Stimulated activated CD4-positive, alpha-beta T cell treated with anti-CD3 and anti-CD28 coated beads, Interleukin-2, amount 100 ng/mL, for 48 hours (primary cell): ENCODE measurements at regions not wholly inside any gene's neighbourhood (a gene's known extent, or its start where the extent isn't known, plus 50 kb on each side); places are given as distances from the start of the nearest gene placed in this dataset.

Experiments used
- DNase-seq, 2 donors: peaks; one replicate each; pipeline ENCODE4 v3.0.0-alpha.2; 2020

DNA sequence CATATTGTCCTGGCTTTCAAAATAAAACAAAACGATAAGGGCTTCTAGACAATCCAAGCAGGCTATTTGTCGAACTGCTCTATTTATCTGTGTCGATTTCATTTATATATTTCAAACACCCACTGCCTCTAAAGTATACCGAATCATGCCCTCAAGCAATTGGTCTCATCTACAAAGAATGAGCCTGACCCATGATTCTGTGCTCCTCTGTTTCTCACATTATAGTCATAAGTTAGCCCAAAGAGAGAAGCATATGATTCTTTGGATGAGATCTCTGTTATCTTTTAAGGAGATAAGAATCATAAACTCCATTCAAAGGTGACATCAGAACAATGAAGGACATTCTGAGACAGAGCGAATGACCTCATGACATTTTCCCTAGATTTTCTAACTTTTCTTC lies 191.1 kb downstream of the MAP2K6 start:
- no peak for DNase-seq

DNA sequence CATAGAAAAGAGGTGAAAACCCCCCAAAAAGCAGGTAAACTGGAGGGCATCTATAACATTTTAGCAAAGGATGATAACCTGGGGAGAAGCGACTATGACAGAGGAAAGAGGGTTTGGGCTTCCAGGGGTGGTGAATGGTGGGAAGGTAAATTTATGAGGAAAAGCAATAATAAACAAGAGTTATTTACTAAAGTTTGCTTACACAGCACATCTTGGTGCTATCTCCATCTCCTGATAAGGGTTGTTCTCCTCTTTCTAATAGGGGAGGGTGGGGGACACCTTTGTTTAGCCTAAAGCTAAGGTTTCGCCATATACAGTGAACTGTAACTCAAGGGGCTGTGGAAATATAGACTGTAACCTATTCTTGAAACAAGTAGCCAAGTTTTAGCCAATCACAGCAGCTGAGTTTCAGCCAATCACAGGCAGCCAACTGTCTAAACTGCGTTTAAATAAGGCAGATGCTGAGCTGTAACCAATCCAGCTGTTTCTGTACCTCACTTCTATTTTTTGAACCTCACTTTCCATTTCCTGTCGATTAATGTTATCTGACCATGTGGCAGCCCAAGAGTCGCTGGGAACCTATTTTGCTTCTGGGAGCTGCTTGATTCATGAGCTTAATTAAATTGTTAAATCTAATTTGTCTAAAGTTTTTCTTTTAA lies 191.8 kb downstream of the MAP2K6 start:
- no peak for DNase-seq

DNA sequence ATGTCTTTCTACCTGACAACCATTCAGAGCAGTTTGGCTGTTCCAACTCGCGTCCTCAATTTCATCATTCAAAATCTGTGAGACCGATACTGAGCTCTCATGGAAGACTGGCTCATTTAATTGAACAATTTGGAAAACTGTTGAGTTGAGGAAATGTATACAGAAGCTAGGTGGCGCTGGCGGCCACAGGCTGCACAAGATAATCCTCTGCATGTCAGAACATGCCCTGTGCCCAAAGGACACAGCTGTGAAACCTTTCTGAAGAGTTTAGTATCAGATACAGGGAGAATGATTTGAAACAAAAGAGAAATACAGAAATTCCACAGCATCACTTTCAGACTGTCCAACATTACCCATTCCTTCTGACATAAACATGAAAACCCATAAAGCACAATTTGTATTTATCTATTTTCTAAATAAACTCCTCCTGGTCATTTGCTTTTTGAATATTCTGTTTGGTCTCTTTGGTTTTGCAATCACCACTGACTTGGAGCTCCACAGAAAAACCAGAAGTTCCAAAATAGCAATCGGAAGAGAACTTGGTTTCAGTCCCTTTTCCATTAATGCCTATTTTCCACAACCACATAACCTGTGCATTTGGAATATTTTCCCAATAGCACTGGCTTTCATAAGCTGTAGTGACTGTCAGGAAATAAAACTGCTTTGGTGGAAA lies 192.8 kb downstream of the MAP2K6 start:
- peak; percentile 11 to 25 for DNase-seq

DNA sequence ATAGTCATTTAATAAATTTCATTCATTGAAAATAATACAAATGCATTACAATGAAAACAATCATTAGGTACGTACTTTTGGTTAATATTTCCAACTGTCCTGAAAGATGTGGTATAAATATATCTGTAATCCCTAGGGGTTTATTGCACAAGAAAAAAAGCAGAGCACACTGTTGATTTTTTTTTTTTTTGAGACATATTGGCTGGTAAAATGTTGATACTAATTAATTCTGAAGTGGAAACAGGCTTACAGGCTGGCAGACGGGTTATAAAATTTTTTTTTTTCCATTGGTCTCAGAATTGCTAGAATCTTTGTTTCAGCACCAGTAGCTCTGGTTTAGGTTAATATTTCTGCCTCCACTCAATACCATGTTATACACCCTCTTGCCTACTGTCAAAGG lies 193.6 kb downstream of the MAP2K6 start:
- no peak for DNase-seq

DNA sequence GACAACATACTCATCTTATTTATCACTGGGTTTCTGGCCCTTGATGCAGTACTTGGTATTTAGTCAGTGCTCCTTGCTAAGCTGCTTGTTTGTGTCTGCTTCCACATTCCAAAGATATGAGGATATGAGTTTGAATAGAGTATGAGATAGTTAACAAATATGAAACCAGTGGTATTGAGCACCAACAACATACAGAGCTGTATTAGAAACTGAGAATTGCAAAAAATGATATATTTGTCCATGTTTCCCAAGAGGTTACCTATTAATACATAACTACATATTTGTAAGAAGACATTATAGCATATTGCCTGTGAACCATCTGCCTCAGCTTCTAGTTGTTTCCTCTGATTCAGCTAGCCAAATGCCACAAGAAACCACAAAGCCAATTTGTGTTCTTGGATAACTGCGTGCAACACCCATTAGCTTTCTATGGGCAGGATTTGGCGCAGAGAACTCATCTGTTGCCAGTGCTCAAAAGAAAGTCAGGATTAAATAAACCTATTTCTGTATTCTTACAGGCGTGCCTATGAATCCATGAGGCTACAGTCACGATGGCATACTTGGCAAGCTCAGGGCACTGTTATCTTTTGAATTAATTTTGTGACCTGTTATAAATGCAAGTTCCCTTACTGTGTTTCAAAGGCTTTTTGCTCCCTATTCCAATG lies 194.4 kb downstream of the MAP2K6 start:
- DNase-seq = no peak

DNA sequence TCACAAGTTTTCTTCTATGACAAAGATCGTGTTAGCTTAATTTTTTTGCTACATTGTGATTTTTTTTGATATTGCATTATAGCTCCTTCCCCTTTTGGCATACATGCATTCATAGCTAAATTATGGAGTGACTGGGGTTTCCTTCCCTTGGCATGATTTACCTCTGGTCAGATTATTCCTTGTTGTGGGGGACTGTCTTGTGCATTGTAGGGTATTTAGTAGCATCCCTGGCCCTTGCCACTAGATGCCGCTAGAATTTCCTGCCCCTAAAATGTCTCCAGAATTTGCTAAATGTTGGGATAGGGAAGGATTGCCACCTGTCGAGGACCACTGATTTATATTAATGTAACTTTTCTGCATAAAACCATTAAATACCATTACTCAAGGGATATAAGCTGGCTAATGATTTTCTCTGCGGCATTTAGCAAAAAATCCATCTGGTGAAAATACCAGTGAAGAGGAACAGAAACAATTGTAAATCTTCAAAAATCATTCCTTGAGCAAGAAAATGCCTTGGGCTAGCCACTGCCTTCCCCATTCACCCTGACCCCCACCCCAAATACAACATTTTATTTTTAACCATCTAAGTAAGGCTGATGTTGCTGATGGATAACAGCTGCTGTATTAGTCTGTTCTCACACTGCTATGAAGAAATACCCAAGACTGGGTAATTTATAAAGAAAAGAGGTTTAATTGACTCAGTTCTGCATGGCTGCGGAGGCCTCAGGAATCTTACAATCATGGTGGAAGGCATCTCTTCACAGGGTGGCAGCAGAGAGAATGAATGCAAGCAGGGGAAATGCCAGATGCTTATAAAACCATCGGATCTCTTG lies 195.2 kb downstream of the MAP2K6 start:
- no peak for DNase-seq

DNA sequence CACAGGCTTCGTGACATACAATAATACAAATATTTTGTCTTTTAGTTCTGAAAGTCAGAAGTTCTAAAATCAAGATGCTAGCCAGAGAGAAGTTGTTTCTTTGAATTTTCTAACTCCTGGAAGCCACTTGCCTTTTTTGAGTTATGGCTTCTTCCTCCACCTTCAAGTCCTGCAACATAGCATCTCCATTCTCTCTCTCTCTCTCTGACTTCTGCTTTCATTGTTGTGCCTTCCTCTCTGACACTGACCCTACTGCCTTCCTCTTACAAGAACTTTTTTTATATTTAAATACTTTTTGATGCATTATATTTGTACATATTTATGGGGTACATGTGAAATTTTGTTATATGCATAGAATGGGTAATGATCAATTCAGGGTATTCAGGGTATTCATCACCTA lies 205.9 kb downstream of the MAP2K6 start:
- no peak for DNase-seq

DNA sequence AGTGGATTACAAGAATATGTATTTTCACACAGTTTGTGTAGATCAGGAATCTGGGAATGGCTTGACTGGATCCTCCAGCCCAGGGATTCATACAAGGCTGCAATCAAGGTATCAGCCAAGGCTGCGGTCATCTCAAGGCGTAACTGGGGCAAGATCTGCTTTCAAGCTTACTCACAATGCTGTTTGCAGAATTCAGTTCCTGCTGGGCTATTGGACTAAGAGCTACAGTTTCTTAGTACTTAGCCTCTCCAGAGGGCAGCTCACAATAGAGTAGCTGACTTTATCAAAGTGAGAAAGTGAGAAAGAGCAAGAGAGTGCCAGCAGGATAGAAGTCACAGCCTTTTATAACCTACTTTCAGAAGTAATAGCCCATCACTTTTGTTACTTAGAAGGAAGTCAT lies 211.0 kb downstream of the MAP2K6 start:
- DNase-seq = no peak

DNA sequence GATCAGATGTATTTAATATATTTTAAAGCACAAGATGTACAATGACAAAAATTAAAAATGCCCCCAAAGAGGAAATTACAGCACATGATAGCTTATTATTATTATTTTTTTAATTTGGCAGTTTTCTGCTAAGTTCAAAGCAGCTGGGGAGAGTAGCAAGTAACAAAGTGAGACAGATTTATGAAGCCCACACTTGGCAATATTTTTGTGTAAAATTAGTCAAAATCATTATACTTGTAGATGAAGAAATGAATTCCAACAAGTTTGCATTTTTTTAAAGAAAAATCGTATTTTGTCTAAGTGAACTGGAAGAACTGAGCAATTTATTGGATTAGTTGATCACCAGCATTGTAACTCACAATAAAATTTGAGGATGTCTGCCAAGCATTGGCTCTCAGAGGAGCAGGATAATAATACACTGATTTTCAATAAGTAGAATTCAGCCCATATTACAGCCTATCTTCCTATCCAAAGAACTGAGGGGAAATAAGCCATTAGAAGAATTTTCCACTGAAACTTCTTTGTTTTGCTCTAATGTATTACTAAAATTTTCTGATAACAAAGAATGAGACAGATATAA lies 215.6 kb downstream of the MAP2K6 start:
- no peak for DNase-seq

DNA sequence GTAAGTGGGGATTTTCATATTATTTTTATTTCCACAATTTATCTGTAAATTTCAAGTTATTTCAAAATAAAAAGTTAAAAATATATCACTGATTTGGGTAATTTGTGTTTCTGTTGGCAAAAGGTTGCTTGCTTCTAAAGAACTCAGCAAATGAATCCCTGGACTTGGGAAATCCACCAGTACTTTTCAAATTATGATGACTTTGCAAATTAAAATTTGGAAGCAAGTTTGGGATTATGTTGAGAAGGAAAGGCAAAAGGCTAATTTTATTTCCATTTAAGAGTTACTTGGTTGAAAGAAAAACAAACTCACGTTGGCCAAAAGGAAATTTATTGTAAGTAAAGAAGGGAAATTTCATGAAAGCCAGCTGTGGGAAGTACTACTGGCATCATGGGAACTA lies 220.3 kb downstream of the MAP2K6 start:
- no peak for DNase-seq

DNA sequence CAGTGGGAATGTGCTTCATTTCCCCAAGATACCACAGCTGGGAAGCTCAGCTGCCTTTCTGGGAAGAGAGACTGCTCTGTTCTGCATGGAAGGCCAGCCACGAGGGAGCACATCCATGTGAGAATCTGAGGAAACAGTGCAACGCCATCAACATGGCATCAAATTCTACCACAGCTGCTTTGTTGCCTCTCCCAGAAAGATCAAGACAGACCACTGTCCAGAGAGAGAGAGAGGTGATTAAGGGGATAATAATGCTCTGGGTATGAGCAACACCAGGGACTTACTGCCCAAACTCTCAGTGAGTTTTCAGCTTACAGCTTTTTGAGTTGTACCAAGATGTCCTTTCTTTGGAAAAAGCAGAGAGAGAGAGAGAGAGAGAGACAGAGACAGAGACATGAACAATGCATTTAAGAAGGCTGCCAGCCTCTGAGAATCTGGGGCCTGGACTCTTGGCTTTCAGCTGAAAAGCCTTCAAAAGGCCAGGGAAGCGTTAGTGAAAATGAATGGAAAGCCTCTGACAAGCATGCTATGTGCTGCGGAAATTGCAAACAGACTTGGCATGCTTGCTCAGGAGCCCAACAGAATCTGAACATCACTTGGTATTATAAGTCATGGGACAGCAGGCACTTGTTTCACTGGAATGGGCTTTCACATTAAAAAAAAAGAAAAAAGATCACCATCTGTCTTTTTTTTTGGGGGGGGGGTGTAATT lies 223.1 kb downstream of the MAP2K6 start:
- no peak for DNase-seq

DNA sequence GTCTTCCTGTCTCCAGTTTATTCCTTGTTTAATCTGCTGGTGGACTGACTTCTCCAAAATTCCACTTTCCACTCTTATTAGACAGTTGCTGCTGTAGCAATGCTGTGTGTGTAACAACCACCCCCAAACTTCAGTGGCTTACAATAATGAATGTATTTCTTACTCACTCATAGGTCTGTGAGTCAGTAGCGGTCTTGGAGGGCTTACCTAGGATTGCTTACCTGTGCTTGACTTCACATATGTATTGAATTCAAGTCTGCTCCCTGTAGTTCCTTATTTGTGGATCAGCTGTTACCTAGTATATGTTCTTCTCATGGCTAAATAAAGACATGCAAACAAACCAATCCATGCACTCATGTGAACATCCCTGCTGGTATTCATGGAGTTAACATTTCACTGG lies 224.6 kb downstream of the MAP2K6 start:
- DNase-seq = no peak

DNA sequence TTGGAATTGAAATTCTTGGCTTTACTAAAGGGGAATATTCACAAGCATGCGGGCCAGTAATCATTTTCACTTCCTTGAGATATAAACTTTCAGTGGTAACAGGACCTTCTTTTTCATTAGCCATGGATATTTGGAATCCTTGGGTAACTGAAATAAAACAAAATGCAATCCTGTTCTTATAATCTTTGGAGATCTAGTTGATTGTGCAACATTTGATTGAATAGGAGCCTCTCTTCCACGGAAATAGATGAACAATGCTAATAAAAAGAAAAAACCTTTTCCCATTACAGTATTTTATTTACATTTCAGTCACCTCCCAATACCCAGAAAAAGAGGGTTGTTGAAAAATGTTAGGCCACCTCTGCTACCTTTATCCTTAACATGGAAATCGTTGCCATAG lies 225.6 kb downstream of the MAP2K6 start:
- no peak for DNase-seq

DNA sequence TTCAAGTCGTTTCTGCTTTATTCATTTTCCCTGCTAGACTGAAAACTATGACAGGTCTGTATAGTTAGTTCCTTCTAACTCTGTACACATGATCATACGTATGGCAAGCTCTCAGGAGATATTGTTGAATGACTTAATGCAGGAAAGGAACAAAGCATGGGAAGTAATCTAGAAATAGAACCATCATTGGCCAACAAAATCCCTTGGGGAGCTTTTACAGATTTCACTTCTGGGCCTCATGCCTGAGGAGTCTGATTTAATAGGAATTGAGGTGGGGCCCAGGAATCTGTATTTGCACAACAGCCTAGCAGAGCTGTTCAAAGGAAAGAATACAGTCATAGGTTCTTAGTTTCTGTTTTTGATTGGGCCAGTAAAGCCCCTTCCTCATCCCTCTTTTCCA lies 229.2 kb downstream of the MAP2K6 start:
- DNase-seq = no peak

DNA sequence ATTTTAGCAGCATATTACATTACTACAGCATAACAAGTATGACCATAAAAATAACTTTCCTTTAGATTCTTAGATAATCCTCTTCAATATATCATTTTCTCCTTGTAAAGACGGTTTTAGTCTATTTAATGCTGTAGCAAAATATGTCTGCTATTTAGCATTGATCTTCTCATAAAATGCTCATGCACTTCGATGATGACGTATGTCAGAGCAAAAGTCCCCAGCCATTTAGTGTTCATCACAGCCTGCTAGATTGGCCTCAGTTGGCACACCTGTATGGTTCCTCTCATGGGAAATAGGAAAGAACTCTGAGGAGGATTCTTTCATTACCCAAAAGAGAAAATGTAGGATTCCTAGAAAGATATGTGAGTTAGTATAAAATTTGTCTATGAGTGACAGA lies 232.2 kb downstream of the MAP2K6 start:
- no peak for DNase-seq

DNA sequence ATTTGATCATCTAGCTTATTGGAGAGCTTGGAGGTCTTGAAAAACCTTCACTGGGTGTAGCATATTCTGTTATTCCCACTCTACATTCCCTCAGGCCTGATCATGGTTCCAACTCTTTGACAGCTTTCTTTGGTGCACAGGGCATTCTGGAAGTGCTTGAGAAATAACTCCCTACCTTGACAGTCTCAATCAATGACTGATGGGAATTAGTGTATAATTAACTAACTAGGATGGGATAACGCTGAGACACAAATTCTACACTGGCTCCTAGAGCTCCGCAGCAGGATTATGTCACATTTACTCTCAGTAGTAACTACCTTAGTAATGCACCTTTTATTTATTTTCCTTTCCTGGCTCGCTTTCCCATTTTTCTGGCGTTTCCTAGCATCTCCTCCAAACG lies 236.4 kb downstream of the MAP2K6 start:
- no peak for DNase-seq

DNA sequence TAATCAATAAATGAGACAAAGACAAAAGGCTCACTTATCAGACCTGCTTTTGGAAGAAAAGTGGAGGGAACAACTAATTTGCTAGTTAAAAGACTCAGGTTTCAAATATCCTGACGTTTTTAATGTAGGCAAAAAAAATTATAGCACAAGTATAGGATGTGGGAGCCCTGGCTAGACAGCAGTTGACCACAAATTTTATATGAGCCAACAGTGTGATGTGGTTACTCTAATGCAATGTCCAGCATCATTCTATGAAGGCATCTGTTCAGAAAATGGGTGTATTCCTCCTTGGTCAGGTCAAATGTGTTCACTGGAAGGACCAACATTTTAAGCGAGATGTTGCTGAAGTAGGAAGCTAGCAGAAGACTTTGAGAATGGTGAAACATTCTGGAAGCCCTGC lies 237.4 kb downstream of the MAP2K6 start:
- DNase-seq = no peak

DNA sequence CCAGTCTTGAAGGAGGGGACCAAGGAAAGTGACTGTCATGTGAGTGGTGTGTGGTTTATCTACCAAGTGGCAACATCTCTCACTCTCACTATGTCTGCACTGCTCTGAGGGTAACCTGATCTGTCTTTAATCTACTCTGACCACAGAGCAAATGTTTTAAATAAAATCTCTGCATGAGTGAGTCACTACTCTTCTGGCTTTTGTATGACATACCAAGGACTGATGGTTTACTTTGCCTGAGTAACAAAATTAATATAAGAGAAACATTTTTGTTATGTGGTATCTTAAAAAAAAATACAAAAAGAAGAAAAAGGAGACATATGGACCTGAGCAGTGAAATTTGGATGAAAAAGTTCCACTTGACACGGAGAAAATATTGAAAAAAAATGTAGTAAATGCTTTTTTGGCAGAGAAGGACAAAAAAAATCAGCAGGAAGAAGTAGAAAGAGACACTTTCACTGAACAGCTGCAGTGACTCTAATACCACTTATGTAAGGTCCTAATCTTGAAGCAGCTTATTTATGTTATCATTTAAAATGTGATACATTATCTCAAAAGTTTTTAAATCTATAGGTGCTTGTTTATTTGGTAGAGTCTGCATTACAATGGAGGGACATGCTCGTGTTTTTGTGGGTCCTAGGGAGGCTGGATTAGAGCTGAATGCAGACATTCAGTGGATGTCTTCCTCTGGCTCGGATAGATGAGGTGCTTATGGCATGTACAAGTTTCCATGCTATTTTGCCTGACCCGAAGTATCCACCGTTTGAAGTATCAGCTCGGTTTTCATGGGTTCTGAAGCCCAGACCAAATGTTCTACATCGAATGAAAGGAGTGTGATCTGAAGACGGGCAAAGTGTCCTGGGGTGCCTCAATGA lies 240.7 kb downstream of the MAP2K6 start:
- DNase-seq = no peak

DNA sequence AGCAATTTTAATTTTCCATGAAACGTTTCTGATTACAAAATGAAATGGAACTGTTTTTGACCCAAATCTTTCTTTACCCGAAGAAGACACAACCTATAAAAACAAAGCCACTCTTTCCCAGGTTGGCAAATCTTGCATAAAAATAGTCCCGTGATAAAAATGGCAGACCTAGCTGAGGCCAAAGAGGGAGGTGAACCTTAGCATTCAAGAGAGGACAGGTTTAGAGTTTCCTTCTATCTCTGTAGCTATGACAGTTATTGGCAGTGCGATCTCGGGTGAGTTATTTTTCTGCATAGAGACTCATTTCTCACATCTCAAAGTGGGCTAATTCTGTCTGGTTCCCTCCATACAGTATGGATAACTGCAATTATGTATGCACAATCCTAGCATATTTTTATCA lies 241.4 kb downstream of the MAP2K6 start:
- DNase-seq = no peak

DNA sequence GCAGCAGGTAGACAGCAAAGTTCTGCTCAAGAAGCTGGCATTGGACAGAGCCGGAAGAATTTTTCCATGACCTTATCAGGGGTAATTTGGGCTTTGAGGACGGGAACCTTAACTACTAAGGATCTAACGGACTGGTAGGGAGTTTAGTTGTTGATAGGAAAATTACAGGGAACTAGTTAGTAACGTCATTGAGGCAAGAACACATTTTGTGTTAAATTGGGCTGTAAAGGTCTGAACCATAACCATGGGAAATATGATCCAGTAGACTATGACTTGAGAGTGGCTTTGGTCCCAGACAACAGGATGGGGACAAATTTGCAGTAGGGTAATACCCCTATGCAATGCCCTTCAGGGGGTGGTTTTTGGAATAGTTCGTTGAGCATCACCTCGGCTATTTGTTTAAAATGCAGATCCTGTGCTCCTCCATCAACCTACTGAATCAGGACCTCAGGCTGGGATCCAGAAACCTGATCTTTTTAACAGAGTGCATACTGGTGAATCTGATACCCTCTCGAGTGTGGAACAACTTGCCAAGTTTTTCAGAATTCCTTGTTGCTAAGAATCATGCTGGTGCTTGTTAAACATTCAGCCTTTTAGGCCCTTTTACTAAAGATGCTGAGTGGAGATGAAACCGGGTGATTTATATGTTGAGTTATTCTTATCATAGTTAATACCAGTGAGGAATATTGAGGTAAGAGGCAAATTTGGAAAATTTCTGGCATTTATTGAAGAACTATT lies 255.1 kb downstream of the MAP2K6 start:
- DNase-seq = no peak

DNA sequence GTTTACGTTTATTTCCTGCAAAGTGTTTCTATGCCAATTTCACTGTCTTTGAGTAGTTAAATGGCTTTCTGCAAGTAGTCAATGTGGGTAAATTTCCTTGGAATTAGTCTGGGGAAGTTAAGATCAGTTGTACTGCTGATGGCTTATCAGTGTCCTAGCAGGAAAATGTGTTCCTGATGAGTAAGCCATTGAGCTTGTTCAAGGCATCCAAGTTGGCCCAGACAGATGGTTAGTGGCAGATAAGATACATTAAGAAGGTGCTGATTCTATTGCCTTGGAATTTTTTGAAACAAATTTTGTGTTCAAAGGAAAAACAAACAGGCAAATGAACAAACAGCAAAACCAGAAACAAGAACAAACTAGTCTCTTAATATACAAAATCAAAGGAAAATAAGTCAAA lies 258.4 kb downstream of the MAP2K6 start:
- no peak for DNase-seq
